ENCODE measurements at regions not wholly inside any gene's neighbourhood (a gene's known extent, or its start where the extent isn't known, plus 50 kb on each side); places are given as distances from the start of the nearest gene placed in this dataset.

- no peak overlapping the region for H3K9ac ChIP-seq (ENCODE audit: low read length)
- H3K27me3 ChIP-seq (ENCODE audit: control insufficient read depth in 1 of 2, insufficient read depth in 2 of 2, low read length in 2 of 2), result no peaks in the 10 kb centered on the region
- H3K27ac ChIP-seq (ENCODE audit: low read depth, low read length), result no peak overlapping the region
- H3K36me3 ChIP-seq (ENCODE audit: insufficient read depth, low read length), result no peaks in the 10 kb centered on the region
- H3K4me1 ChIP-seq (ENCODE audit: insufficient read depth, low read length), result no peaks in the 10 kb centered on the region
- no peaks in the 10 kb centered on the region for H3K9me3 ChIP-seq (ENCODE audit: low read length)
- no peak overlapping the region for H3K4me3 ChIP-seq (ENCODE audit: low read depth in 1 of 2, low read length in 2 of 2)
Observed at GRCh38 chr1:199272628-199273086, 633.8 kb downstream of the PTPRC start.

DNA sequence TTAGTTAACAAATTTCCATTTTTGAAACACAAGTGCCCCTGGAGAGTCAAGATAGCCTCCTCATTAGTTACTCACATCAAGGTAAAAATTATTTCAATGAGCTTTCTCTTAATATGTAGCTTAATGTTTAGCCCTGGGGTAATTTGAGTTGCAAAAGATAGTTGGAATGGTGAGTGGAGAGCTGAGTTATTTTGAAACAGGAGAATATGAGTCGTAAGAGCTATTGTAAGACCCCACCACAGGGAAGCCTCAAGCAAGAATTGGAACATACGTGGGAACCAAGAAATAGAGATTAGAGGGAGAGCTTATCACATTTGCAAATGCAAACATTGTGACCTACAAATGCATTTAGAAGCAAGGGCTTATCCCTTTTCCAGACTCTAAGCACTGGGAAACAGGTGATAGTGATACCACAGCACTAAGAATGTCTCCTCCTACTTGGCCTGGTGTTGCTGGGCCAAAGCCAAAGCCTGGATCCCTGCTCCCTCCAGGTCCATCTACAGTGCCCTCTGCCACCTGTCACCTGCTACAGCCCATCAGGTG, 635.1 kb downstream of the PTPRC start:
- Histone ChIP-seq H3K9ac (ENCODE audit: low read length) (no peak overlapping the region), H3K9me3 (ENCODE audit: low read length) (no peaks in the 10 kb centered on the region), H3K27me3 (ENCODE audit: control insufficient read depth in 1 of 2, insufficient read depth in 2 of 2, low read length in 2 of 2) (no peaks in the 10 kb centered on the region), H3K4me1 (ENCODE audit: insufficient read depth, low read length) (no peaks in the 10 kb centered on the region), H3K36me3 (ENCODE audit: insufficient read depth, low read length) (no peaks in the 10 kb centered on the region), H3K4me3 (ENCODE audit: low read depth in 1 of 2, low read length in 2 of 2) (no peak overlapping the region), H3K27ac (ENCODE audit: low read depth, low read length) (no peak overlapping the region)

GRCh38 chr1:199279067-199279466, 640.2 kb downstream of the PTPRC start:
- Histone ChIP-seq H3K4me1 (ENCODE audit: insufficient read depth, low read length) (no peaks in the 10 kb centered on the region), H3K36me3 (ENCODE audit: insufficient read depth, low read length) (no peaks in the 10 kb centered on the region), H3K9ac (ENCODE audit: low read length) (no peak overlapping the region), H3K27ac (ENCODE audit: low read depth, low read length) (no peak overlapping the region), H3K9me3 (ENCODE audit: low read length) (no peaks in the 10 kb centered on the region), H3K4me3 (ENCODE audit: low read depth in 1 of 2, low read length in 2 of 2) (no peak overlapping the region), H3K27me3 (ENCODE audit: control insufficient read depth in 1 of 2, insufficient read depth in 2 of 2, low read length in 2 of 2) (no peaks in the 10 kb centered on the region)

GRCh38 chr1:199279872-199280645, 641.2 kb downstream of the PTPRC start:
- Histone ChIP-seq H3K27ac (ENCODE audit: low read depth, low read length) (no peak overlapping the region), H3K9me3 (ENCODE audit: low read length) (no peaks in the 10 kb centered on the region), H3K9ac (ENCODE audit: low read length) (no peak overlapping the region), H3K4me3 (ENCODE audit: low read depth in 1 of 2, low read length in 2 of 2) (no peak overlapping the region), H3K27me3 (ENCODE audit: control insufficient read depth in 1 of 2, insufficient read depth in 2 of 2, low read length in 2 of 2) (no peaks in the 10 kb centered on the region), H3K36me3 (ENCODE audit: insufficient read depth, low read length) (no peaks in the 10 kb centered on the region), H3K4me1 (ENCODE audit: insufficient read depth, low read length) (no peaks in the 10 kb centered on the region)

DNA sequence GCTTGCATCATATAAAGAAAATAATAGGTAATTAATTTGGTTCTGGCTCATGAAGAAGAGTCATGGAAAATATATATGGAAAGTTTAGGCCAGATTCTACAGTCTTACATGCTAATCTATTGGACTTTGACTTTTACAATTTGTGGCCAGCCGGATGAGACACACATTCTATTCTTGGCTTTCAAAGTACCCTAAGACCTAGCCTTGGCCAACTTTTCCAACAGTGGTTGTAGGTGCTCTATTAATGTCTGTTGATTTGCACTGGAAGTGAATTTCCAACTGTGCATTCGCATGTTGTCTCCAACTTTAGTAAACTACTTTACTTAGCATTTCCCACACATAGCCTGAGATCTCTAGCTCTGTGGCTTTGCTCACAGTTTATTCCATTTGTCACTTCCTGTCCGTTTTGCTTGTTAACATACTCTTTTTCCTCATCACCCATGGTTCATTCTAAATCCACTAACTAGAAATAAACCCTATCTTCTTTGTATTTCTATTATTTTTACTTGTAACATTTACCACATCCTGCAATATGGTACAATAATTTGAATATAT, 644.0 kb downstream of the PTPRC start:
- Histone ChIP-seq H3K27me3 (ENCODE audit: control insufficient read depth in 1 of 2, insufficient read depth in 2 of 2, low read length in 2 of 2) (no peaks in the 10 kb centered on the region), H3K4me1 (ENCODE audit: insufficient read depth, low read length) (no peaks in the 10 kb centered on the region), H3K36me3 (ENCODE audit: insufficient read depth, low read length) (no peaks in the 10 kb centered on the region), H3K9me3 (ENCODE audit: low read length) (no peaks in the 10 kb centered on the region), H3K27ac (ENCODE audit: low read depth, low read length) (no peak overlapping the region), H3K4me3 (ENCODE audit: low read depth in 1 of 2, low read length in 2 of 2) (no peak overlapping the region), H3K9ac (ENCODE audit: low read length) (no peak overlapping the region)

DNA sequence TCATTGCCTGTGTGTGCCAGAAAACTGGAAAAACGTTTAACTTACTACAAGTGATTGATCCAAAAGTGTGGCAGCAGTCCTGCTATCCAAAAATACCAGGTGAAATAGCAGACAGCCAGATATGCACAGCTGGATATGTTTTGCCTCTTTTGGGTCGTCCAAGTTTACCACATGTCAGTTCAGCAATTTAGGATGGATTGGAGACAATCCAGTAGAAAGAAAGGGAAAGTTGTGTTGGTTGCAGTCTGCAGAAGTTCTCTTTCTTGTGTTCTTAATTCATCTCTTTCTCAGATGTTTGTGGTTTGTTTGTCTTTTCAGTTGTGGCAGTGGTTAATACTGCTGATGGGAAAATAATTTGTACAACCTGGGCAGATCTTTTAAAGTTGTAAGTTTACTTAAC, 645.0 kb downstream of the PTPRC start:
- Histone ChIP-seq H3K27ac (ENCODE audit: low read depth, low read length) (no peak overlapping the region), H3K4me3 (ENCODE audit: low read depth in 1 of 2, low read length in 2 of 2) (no peak overlapping the region), H3K9me3 (ENCODE audit: low read length) (no peaks in the 10 kb centered on the region), H3K4me1 (ENCODE audit: insufficient read depth, low read length) (no peaks in the 10 kb centered on the region), H3K9ac (ENCODE audit: low read length) (no peak overlapping the region), H3K36me3 (ENCODE audit: insufficient read depth, low read length) (no peaks in the 10 kb centered on the region), H3K27me3 (ENCODE audit: control insufficient read depth in 1 of 2, insufficient read depth in 2 of 2, low read length in 2 of 2) (no peaks in the 10 kb centered on the region)

DNA sequence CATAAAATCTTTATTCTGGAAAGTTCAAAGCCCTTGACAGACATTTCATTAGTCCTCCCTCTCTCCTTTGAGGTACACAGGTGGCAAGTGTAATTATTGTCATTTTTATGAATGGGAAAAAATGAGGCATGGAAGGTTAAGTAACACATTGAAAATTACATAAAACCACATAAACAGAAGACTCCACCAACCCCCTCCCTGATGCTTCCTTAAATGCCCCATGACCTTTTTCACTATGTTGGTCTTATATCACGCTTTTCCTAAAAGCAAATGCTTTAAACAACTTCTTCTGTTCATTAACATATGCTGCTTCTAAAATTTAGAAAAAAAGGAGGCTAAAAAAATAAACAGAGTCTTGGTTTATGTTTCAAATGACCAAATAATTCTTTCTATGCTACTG, 648.4 kb downstream of the PTPRC start:
- no peaks in the 10 kb centered on the region for H3K9me3 ChIP-seq (ENCODE audit: low read length)
- no peak overlapping the region for H3K9ac ChIP-seq (ENCODE audit: low read length)
- H3K4me1 ChIP-seq (ENCODE audit: insufficient read depth, low read length), result no peaks in the 10 kb centered on the region
- H3K27ac ChIP-seq (ENCODE audit: low read depth, low read length), result no peak overlapping the region
- no peak overlapping the region for H3K4me3 ChIP-seq (ENCODE audit: low read depth in 1 of 2, low read length in 2 of 2)
- H3K27me3 ChIP-seq (ENCODE audit: control insufficient read depth in 1 of 2, insufficient read depth in 2 of 2, low read length in 2 of 2), result no peaks in the 10 kb centered on the region
- H3K36me3 ChIP-seq (ENCODE audit: insufficient read depth, low read length), result no peaks in the 10 kb centered on the region

DNA sequence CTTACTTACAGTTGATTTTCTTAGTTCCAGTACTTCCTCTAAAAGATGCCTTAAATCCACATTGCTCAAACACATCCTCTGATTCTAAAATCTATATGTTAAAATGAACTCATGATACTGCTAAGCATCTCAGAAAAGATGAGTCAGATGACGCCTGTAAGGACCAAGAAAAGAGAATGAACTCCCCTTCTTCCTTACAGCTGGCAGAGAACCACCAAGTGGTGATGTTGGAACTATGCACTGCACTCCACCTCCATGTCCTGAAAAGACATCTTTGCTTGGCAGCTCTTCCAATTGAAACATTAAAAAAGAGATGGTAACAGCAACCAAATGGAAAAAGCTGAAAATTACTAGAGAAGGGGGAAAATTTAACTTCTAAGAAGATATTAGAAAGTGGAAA, 648.8 kb downstream of the PTPRC start:
- no peaks in the 10 kb centered on the region for H3K4me1 ChIP-seq (ENCODE audit: insufficient read depth, low read length)
- no peak overlapping the region for H3K4me3 ChIP-seq (ENCODE audit: low read depth in 1 of 2, low read length in 2 of 2)
- no peaks in the 10 kb centered on the region for H3K36me3 ChIP-seq (ENCODE audit: insufficient read depth, low read length)
- no peaks in the 10 kb centered on the region for H3K9me3 ChIP-seq (ENCODE audit: low read length)
- H3K27ac ChIP-seq (ENCODE audit: low read depth, low read length), result no peak overlapping the region
- no peaks in the 10 kb centered on the region for H3K27me3 ChIP-seq (ENCODE audit: control insufficient read depth in 1 of 2, insufficient read depth in 2 of 2, low read length in 2 of 2)
- no peak overlapping the region for H3K9ac ChIP-seq (ENCODE audit: low read length)

DNA sequence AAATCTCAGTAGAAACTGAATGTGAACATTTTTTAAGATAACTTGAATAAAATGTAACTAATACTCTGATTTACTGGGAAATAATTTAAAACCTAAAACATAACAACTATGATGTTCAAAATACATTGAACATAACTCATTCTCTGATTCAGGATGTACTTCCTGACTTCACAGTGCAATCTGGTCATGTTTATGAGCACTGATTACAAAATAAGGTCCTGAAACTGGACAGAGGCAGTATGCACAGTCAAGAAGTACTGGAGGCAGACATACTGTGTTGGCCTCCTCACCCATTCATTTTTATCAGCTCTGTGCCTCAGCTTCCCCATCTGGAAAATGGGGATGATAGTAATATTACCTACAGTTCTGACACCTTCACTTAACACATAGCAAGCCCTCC, 651.3 kb downstream of the PTPRC start:
- Histone ChIP-seq H3K27me3 (ENCODE audit: control insufficient read depth in 1 of 2, insufficient read depth in 2 of 2, low read length in 2 of 2) (no peaks in the 10 kb centered on the region), H3K4me3 (ENCODE audit: low read depth in 1 of 2, low read length in 2 of 2) (no peak overlapping the region), H3K36me3 (ENCODE audit: insufficient read depth, low read length) (no peaks in the 10 kb centered on the region), H3K9ac (ENCODE audit: low read length) (no peak overlapping the region), H3K9me3 (ENCODE audit: low read length) (no peaks in the 10 kb centered on the region), H3K27ac (ENCODE audit: low read depth, low read length) (no peak overlapping the region), H3K4me1 (ENCODE audit: insufficient read depth, low read length) (no peaks in the 10 kb centered on the region)

DNA sequence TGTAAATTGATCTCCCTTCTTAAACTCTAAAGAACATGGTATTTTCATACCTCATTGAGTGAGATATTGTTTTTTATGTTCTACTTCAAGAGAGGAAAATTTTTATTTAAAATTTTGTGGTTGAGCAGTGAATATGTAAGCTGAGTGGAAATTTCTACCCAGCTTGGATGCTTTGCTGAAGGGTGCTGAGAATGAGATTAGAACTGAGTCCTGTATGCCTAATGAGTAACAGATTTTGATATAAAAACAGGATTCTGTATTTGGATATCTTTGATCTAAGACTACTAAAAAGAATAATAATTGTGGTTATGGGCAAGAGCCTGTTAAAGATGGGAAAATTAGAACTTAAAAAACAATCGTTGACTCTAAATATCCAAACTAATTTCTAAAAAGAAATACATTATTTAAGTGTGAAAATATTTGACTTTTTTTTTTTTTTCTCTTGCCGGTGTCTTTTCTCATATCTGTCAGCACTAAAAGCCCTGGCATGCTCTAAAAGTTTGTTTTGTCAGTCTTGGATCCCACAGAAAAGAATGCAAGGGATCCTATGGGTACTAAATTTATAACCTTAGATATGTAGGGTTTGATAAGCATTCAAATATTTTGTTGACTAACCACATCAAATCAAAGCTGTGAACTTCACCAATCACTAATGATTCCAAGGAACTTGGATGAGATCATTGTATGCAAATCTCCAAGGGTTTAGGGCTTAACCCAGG, 652.3 kb downstream of the PTPRC start:
- Histone ChIP-seq H3K27me3 (ENCODE audit: control insufficient read depth in 1 of 2, insufficient read depth in 2 of 2, low read length in 2 of 2) (no peaks in the 10 kb centered on the region), H3K9ac (ENCODE audit: low read length) (no peak overlapping the region), H3K4me3 (ENCODE audit: low read depth in 1 of 2, low read length in 2 of 2) (no peak overlapping the region), H3K36me3 (ENCODE audit: insufficient read depth, low read length) (no peaks in the 10 kb centered on the region), H3K9me3 (ENCODE audit: low read length) (no peaks in the 10 kb centered on the region), H3K4me1 (ENCODE audit: insufficient read depth, low read length) (no peaks in the 10 kb centered on the region), H3K27ac (ENCODE audit: low read depth, low read length) (no peak overlapping the region)

DNA sequence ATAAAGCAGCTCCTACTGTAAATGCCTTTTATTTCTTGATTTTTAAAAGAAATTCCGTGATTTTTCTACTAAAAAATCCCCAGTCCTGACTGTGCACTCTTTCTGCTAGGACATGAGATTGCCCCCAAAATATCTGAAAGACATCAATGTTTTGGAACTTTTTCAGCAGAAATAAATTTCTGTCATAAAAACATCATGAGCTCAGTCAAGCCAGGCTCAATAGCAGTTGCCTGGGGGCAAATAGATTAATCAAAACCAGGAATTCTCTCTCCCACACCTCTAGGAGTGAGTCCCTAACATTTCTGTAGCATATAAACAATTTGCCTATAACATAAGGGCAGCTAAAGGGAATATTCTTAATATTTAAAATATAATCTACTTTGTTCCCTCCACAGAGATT, 654.1 kb downstream of the PTPRC start:
- Histone ChIP-seq H3K4me3 (ENCODE audit: low read depth in 1 of 2, low read length in 2 of 2) (no peak overlapping the region), H3K9me3 (ENCODE audit: low read length) (no peaks in the 10 kb centered on the region), H3K27ac (ENCODE audit: low read depth, low read length) (no peak overlapping the region), H3K9ac (ENCODE audit: low read length) (no peak overlapping the region), H3K4me1 (ENCODE audit: insufficient read depth, low read length) (no peaks in the 10 kb centered on the region), H3K27me3 (ENCODE audit: control insufficient read depth in 1 of 2, insufficient read depth in 2 of 2, low read length in 2 of 2) (no peaks in the 10 kb centered on the region), H3K36me3 (ENCODE audit: insufficient read depth, low read length) (no peaks in the 10 kb centered on the region)

Measured in muscle layer of colon (tissue), 2 donors.